Thoracic aorta (tissue), 2 donors: ENCODE measurements at regions not wholly inside any gene's neighbourhood (a gene's known extent, or its start where the extent isn't known, plus 50 kb on each side); places are given as distances from the start of the nearest gene placed in this dataset.

Experiments
- ATAC-seq: fragments of 150-250 bp; one replicate; pipeline ENCODE4 v1.8.0; 2017; ENCODE audit warnings: low read depth; ENCODE audit not compliant: insufficient number of reproducible peaks, low FRiP score
- DNase-seq: peaks from one replicate; pipeline ENCODE4 v3.0.0-alpha.2; 2020; ENCODE audit warnings: low spot score
- H3K27ac ChIP-seq, 2 donors: fragments of 200-600 bp; sonication (generic); 1 replicate in 1 of 2; 2 replicates in 1 of 2; pipeline ENCODE4 v1.5.1; 2016; ENCODE audit warnings: mild to moderate bottlenecking in 2 of 2, moderate library complexity in 2 of 2
- H3K27me3 ChIP-seq: fragments of 200-600 bp; sonication (generic); replicated peaks from 2 replicates; pipeline ENCODE4 v1.6.0; 2016; ENCODE audit warnings: mild to moderate bottlenecking; ENCODE audit not compliant: insufficient read depth
- H3K36me3 ChIP-seq: fragments of 200-600 bp; sonication (generic); one replicate; pipeline ENCODE4 v1.5.1; 2016
- H3K4me1 ChIP-seq, 2 donors: fragments of 200-600 bp; sonication (generic); 1 replicate in 1 of 2; 2 replicates in 1 of 2; pipeline versions ENCODE4 v1.5.1 to v1.6.0; 2016; ENCODE audit warnings: low read depth in 2 of 2, mild to moderate bottlenecking in 1 of 2; ENCODE audit not compliant: control insufficient read depth in 1 of 2
- H3K4me3 ChIP-seq: fragments of 200-600 bp; sonication (generic); 2 replicates; pipeline ENCODE4 v1.5.1; 2016; ENCODE audit warnings: mild to moderate bottlenecking
- H3K9me3 ChIP-seq: fragments of 200-600 bp; sonication (generic); 2 replicates; pipeline ENCODE4 v1.5.1; 2016
- TF ChIP-seq, protein P1 (sequence below): fragments of 200-600 bp; sonication (generic); IDR thresholded peaks from one replicate; pipeline ENCODE4 v1.5.1; 2019; ENCODE audit warnings: antibody characterized with exemption

DNA sequence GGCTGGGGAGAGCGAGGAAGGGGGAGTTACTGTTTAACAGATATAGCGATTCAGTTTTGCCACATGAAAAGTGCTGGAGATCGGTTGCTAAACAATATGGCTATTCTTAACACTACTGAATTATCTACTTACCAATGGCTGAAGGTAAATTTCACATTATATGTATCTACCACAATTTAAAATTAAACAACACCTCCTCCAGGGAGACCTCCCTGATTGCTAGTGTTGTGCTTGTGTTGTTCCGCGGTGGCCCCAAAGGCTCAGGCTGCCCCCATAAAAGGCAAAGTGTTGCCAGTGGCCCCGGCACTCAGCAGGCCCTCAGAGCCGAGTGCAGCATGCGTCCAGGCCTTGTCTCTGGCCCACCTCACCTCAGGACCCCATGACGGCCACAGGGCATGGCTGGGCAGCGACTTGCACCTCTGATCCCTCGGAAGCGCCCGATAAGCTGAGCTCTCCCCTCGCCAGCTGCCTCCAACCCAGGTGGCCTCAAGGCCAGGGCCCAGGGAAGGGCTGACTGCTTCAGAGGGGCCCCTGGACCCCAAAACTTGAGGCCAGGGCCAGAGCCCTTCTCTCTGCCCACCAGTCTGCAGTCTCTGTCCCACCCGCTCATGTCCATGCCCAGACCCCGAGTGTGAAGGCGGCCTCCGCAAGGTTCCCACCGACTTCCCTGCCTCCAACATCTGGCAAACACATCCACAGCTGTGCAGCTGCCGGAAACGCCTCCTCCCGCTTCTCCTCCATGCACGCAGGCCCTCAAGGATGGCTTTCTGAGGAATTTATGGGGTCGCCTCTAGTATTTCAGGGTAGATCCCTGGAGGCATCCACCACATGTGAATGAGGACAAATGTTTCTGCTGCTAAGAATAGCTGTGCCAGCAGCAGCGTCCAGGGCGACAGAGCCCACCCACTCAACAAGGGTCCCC, 60.0 kb downstream of the NCOR2 start:
- no peaks in the 10 kb centered on the region for H3K27me3 ChIP-seq
- H3K4me3 ChIP-seq, result no peak overlapping the region
- no peak for DNase-seq
- no peaks in the 10 kb centered on the region for H3K36me3 ChIP-seq
- ATAC-seq, result no peak
- TF ChIP-seq, protein P1, sequence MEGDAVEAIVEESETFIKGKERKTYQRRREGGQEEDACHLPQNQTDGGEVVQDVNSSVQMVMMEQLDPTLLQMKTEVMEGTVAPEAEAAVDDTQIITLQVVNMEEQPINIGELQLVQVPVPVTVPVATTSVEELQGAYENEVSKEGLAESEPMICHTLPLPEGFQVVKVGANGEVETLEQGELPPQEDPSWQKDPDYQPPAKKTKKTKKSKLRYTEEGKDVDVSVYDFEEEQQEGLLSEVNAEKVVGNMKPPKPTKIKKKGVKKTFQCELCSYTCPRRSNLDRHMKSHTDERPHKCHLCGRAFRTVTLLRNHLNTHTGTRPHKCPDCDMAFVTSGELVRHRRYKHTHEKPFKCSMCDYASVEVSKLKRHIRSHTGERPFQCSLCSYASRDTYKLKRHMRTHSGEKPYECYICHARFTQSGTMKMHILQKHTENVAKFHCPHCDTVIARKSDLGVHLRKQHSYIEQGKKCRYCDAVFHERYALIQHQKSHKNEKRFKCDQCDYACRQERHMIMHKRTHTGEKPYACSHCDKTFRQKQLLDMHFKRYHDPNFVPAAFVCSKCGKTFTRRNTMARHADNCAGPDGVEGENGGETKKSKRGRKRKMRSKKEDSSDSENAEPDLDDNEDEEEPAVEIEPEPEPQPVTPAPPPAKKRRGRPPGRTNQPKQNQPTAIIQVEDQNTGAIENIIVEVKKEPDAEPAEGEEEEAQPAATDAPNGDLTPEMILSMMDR, result no peak
- peaks cover 15 to 62% of the 10 kb centered on the region in 2 donors for H3K4me1 ChIP-seq
- no peaks in the 10 kb centered on the region for H3K9me3 ChIP-seq
- peak overlapping the region in 1 of 2 donors; percentile 12 for H3K27ac ChIP-seq

DNA sequence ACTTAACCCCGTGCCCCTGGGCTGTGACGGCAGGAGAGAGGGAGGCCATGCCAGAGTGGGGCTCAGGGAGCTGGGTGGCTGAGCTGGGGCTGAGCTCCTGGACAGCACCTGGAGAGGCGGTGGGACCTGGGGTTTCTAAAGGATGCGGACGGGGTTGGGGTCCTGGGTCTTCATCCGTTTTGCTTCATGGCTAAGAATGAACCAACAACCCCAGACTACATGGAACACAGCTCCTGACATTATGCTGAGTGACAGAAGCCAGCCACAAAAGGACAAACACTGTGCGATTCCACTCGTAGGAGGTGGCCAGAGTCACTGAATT, 60.6 kb downstream of the NCOR2 start:
- peak overlapping the region; percentile 20 for H3K4me3 ChIP-seq
- no peaks in the 10 kb centered on the region for H3K27me3 ChIP-seq
- H3K27ac ChIP-seq, result peak overlapping the region in 1 of 2 donors; percentile 12
- DNase-seq (no peak), ATAC-seq (no peak)
- H3K36me3 ChIP-seq, result no peaks in the 10 kb centered on the region
- TF ChIP-seq, protein P1, result no peak
- peaks cover 14 to 67% of the 10 kb centered on the region in 2 donors for H3K4me1 ChIP-seq
- H3K9me3 ChIP-seq, result no peaks in the 10 kb centered on the region

DNA sequence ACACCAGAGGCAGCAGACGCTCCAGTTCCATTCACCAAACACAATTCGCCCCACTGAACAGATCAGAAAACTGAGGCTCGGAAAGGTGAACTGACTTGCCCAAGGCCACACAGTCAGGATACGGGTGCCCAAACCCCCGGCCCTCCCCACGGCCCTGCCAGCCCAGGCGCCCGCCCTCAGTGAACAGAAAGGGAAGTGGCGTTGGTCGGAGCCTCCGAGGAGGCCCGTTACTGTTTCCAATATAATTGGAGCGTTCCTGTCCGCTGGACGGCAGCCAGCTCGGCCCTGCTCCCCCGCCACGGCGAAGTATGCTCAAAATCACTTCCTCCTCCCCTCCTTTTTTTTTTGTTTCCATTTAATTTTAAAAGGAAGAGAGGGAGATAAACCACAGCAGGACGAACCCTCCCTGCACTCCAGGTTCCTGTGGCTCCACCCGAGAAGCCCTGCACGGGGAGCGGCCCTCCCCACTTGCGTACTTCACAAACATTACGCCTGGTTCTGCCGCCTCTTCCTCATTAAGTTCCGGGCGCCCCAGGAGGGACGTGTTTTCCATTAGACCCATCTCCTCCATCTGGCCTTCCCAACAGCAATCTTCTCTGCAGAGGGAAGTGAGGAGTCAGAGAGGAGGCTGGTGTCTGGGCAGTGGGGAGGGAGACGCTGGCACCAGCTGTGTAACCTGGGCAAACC, 61.1 kb downstream of the NCOR2 start:
- ATAC-seq (no peak), DNase-seq (no peak)
- H3K4me3 ChIP-seq, result peak overlapping the region; percentile 20
- TF ChIP-seq, protein P1, result no peak
- H3K27me3 ChIP-seq, result no peaks in the 10 kb centered on the region
- peaks cover 14 to 67% of the 10 kb centered on the region in 2 donors for H3K4me1 ChIP-seq
- no peaks in the 10 kb centered on the region for H3K36me3 ChIP-seq
- H3K27ac ChIP-seq, result peak overlapping the region in 1 of 2 donors; percentile 12
- no peaks in the 10 kb centered on the region for H3K9me3 ChIP-seq

DNA sequence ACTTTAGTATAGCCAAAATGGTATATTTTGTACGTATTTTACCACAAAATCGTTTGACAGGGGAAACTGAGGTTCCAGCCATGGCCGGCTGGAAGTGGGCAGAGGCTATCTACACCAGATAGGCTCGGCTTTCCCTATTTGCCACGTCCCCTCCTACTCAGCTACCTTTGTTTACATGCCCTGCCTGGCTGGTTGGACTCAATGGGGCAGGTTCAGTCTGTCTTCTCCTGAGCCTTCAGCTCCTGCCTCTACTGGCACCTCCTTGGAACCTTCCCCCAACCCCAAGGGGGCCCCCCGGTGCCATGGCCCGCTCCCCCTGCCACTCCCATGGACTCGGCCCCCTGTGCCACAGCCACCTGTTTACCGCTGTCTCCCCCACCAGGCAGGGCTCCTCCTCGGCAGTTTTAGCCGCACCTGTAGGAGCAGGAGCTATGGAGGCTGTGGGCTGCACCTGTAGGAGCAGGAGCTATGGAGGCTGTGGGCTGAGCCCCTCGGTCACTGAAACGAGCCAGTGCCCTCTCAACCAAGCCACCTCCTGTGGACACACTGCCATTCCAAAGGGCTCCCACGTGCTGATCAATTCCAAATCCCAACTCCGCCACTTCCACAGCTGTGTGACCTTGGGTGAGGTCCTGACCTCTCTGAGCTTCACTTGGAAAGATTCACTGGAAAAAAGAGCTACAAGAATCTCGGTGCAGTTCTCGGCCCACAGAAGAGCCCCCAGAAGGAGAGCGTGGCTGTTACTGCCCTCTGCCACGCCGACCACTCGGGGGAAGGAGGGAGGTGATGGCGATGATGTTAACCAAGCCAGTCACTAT, 62.2 kb downstream of the NCOR2 start:
- Histone ChIP-seq H3K36me3 (no peaks in the 10 kb centered on the region), H3K27me3 (no peaks in the 10 kb centered on the region), H3K4me1 (peaks cover 12 to 67% of the 10 kb centered on the region in 2 donors), H3K9me3 (no peaks in the 10 kb centered on the region), H3K27ac (no peak overlapping the region), H3K4me3 (no peak overlapping the region)
- TF ChIP-seq, protein P1, result no peak
- no peak for ATAC-seq
- no peak for DNase-seq
